ENCODE measurements at regions not wholly inside any gene's neighbourhood (a gene's known extent, or its start where the extent isn't known, plus 50 kb on each side); places are given as distances from the start of the nearest gene placed in this dataset.

DNA sequence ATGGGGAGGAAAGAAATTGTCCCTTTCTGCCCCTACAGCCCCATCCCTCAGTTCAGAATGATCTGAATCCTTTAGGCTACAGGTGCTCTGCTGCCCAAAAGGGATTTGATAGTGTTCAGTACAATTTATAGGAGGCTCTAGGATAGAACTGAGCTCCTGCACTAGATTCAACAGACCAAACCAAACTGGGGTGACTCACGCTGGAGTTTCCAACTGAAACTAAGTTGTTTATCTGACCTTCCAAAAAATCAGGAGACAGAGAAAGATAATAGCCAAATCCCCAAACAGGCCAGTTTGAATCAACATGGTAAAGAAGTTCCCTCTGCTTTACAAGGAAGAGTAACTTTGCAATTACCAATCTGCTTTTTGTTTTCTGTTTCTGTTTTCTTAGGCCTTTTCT is 72.7 kb upstream of the MBOAT2 start:
- no peaks in the 10 kb centered on the region for H3K36me3 ChIP-seq (ENCODE audit: insufficient read depth)
- H3K4me3 ChIP-seq (ENCODE audit: low read depth, low read length) = no peak overlapping the region
- no peak for DNase-seq (ENCODE audit: extremely low spot score)
- 48% methylated on average over 1 of the region's 1 CpG for WGBS
- H3K27ac ChIP-seq (ENCODE audit: low read depth) = no peak overlapping the region
- H3K4me1 ChIP-seq (ENCODE audit: insufficient read depth) = no peaks in the 10 kb centered on the region

- Histone ChIP-seq H3K27ac (ENCODE audit: low read depth) (no peak overlapping the region), H3K4me3 (ENCODE audit: low read depth, low read length) (no peak overlapping the region), H3K36me3 (ENCODE audit: insufficient read depth) (no peaks in the 10 kb centered on the region), H3K4me1 (ENCODE audit: insufficient read depth) (no peaks in the 10 kb centered on the region)
- 86% methylated on average over 6 of the region's 6 CpGs for WGBS
- no peak for DNase-seq (ENCODE audit: extremely low spot score)
Measured at GRCh38 chr2:9074930-9075329, 71.4 kb upstream of the MBOAT2 start.

DNA sequence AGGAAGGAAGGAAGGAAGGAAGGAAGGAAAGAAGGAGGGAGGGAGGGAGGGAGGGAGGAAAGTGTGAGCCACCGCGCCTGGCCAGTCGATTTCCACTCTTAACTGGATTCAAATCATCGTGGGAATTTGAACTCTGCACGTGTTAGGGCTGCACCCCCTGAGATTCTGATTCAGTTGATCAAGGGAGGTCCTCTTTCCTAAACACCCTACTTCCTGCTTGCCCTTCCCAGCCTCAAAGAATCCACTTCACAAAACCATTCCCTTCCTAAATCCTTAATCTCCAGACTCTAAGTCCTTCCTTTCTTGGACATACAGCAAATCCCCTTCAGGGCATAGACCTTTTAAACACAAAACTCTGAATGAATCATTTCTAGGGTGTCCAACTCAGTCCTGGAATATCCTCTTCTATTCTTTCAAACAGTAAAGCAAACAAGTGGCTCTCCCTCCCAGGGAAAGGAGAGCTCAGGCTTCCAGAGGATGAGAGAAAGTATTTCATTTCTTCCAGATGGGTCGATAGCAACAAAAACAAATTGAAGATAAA is 68.2 kb upstream of the MBOAT2 start:
- WGBS = 83% methylated on average over 6 of the region's 6 CpGs
- Histone ChIP-seq H3K27ac (ENCODE audit: low read depth) (no peak overlapping the region), H3K4me3 (ENCODE audit: low read depth, low read length) (no peak overlapping the region), H3K4me1 (ENCODE audit: insufficient read depth) (no peaks in the 10 kb centered on the region), H3K36me3 (ENCODE audit: insufficient read depth) (no peaks in the 10 kb centered on the region)
- no peak for DNase-seq (ENCODE audit: extremely low spot score)

DNA sequence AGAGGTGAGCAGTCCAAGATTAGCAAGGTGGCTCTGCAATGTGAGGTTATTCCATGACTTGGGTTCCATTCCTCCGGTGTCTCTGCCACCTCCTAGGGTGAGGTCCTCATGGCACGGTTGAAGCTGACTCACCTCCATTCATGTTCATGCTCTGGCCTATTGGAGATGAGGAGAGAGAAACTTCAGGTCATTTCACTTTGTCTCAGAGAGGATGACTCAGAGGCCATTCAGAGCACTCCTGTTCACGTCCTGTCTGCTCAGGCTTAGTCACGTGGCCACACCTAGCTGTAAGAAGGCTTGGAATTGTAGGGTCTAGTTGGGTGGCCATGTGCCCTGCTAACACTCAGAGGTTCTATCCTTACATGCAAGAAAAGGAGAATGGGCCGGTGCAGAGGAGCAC is 67.5 kb upstream of the MBOAT2 start:
- H3K4me1 ChIP-seq (ENCODE audit: insufficient read depth) = no peaks in the 10 kb centered on the region
- H3K27ac ChIP-seq (ENCODE audit: low read depth) = no peak overlapping the region
- H3K4me3 ChIP-seq (ENCODE audit: low read depth, low read length) = no peak overlapping the region
- DNase-seq (ENCODE audit: extremely low spot score) = no peak
- 82% methylated on average over 5 of the region's 5 CpGs for WGBS
- no peaks in the 10 kb centered on the region for H3K36me3 ChIP-seq (ENCODE audit: insufficient read depth)

GRCh38 chr2:9069543-9069942 is 66.1 kb upstream of the MBOAT2 start:
- H3K36me3 ChIP-seq (ENCODE audit: insufficient read depth) = no peaks in the 10 kb centered on the region
- no peak overlapping the region for H3K4me3 ChIP-seq (ENCODE audit: low read depth, low read length)
- WGBS = 83% methylated on average over 2 of the region's 2 CpGs
- H3K27ac ChIP-seq (ENCODE audit: low read depth) = no peak overlapping the region
- DNase-seq (ENCODE audit: extremely low spot score) = no peak
- no peaks in the 10 kb centered on the region for H3K4me1 ChIP-seq (ENCODE audit: insufficient read depth)

DNA sequence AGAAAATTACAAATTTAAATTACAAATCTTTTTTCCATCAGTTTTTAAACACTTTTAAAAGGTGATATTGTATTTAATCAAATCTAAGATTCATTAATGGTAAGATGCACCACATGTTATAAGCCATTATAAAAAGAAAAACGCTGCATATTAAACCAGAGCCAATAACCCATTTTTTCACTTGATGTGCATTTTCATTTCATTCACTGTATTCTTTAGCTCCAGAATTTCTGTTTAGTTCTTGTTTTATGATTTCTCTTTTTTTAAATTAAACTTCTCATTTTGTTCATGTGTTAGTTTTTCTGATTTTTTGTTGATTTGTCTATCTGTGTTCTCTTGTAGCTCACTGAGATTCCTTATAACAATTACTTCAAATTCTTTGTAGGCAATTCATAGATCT is 62.4 kb upstream of the MBOAT2 start:
- Histone ChIP-seq H3K27ac (ENCODE audit: low read depth) (no peak overlapping the region), H3K4me3 (ENCODE audit: low read depth, low read length) (no peak overlapping the region), H3K36me3 (ENCODE audit: insufficient read depth) (no peaks in the 10 kb centered on the region), H3K4me1 (ENCODE audit: insufficient read depth) (no peaks in the 10 kb centered on the region)
- WGBS = 88% methylated on average over 1 of the region's 1 CpG
- no peak for DNase-seq (ENCODE audit: extremely low spot score)

DNA sequence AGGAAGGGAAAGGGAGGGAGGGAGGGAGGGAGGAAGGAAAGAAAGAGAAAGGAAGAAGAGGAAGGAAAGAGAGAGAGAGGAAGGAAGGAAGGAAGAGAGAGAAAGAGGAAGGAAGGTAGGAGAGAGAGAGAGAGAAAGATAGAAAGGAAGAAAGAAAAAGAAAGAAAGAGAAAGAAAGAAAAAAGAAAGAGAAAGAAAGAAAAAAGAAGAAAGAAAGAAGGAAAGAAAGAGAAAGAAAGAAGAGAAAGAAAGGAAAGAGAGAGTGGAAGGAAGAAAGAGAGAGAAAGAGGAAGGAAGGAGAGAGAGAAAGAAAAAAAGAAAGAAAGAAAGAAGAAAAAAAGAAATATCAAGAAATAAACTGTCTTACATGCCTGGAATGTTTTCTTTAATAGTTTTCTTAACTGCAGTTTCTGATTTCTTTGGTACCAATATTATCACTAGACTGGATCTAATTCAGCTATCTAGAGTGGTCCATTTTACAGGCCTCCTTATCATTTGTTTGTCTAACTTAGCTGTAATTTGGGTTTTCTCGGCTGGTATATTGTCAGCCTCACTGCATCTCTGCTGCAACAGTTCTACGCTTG is 59.6 kb upstream of the MBOAT2 start:
- 34% methylated on average over 2 of the region's 2 CpGs for WGBS
- H3K27ac ChIP-seq (ENCODE audit: low read depth) = no peak overlapping the region
- H3K36me3 ChIP-seq (ENCODE audit: insufficient read depth) = no peaks in the 10 kb centered on the region
- H3K4me1 ChIP-seq (ENCODE audit: insufficient read depth) = no peaks in the 10 kb centered on the region
- no peak for DNase-seq (ENCODE audit: extremely low spot score)
- H3K4me3 ChIP-seq (ENCODE audit: low read depth, low read length) = no peak overlapping the region

DNA sequence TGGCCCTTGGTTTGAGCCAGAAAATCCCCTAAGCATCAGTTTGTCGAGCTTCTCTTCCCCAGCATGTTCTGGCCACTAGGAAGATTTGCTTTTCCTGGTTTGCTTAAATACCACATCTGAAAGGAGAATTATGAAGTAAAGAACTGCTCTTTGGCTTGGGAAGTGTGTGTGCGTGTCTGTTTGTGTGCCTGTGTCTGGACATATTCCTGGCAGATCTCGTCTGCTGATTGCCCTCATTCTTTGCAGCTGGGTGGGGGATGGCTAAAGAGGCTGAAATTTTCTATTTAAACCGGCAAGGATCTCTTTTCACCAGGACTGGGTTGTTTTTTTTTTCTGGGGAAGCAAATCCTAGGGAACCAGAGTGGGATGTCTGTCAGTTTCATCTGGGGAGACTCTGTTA is 57.3 kb upstream of the MBOAT2 start:
- H3K4me3 ChIP-seq (ENCODE audit: low read depth, low read length) = no peak overlapping the region
- H3K27ac ChIP-seq (ENCODE audit: low read depth) = no peak overlapping the region
- 73% methylated on average over 4 of the region's 4 CpGs for WGBS
- no peaks in the 10 kb centered on the region for H3K4me1 ChIP-seq (ENCODE audit: insufficient read depth)
- no peaks in the 10 kb centered on the region for H3K36me3 ChIP-seq (ENCODE audit: insufficient read depth)
- no peak for DNase-seq (ENCODE audit: extremely low spot score)

DNA sequence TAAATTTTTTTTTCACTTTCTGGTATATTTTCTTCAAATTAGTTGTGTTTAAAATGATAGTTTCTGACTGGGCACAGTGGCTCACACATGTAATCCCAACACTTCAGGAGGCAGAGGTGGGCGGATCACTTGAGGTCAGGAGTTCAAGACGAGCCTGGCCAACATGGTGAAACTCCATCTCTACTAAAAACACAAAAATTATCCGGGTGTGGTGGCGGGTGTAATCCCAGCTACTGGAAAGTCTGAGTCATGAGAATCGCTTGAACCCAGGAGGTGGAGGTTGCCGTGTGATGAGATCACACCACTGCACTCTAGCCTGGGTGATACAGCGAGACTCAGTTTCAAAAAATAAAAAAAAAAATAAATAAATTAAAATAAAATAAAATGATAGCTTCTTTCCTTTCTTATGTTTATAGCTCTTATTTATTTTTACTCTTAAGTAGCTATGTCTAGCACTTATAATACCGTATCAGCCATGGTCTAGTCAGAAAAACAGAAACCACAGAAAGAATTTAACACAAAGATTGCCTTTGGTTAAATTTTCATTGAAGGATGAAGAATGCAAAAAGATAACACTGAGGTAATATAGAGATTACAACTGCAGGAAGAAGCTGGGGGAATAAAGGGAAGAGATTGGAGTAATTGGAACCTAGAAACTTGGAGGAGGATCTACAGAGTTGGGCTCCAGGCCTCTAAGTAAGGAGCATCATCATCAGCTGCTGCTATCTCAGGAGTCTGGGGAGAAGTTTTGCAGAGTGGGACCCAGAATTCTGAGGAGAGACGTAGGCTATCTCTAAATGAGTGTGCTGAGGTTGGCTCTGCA is 54.7 kb upstream of the MBOAT2 start:
- H3K27ac ChIP-seq (ENCODE audit: low read depth) = no peak overlapping the region
- DNase-seq (ENCODE audit: extremely low spot score) = no peak
- H3K4me1 ChIP-seq (ENCODE audit: insufficient read depth) = no peaks in the 10 kb centered on the region
- no peak overlapping the region for H3K4me3 ChIP-seq (ENCODE audit: low read depth, low read length)
- WGBS = 77% methylated on average over 9 of the region's 9 CpGs
- no peaks in the 10 kb centered on the region for H3K36me3 ChIP-seq (ENCODE audit: insufficient read depth)

GRCh38 chr2:9055471-9055870 is 52.0 kb upstream of the MBOAT2 start:
- DNase-seq (ENCODE audit: extremely low spot score) = no peak
- WGBS = 87% methylated on average over 4 of the region's 4 CpGs
- H3K4me3 ChIP-seq (ENCODE audit: low read depth, low read length) = no peak overlapping the region
- no peaks in the 10 kb centered on the region for H3K4me1 ChIP-seq (ENCODE audit: insufficient read depth)
- no peak overlapping the region for H3K27ac ChIP-seq (ENCODE audit: low read depth)
- H3K36me3 ChIP-seq (ENCODE audit: insufficient read depth) = no peaks in the 10 kb centered on the region

GRCh38 chr2:9053534-9053931 is 50.0 kb upstream of the MBOAT2 start:
- WGBS = 84% methylated on average over 2 of the region's 2 CpGs
- no peak for DNase-seq (ENCODE audit: extremely low spot score)
- Histone ChIP-seq H3K4me1 (ENCODE audit: insufficient read depth) (no peaks in the 10 kb centered on the region), H3K4me3 (ENCODE audit: low read depth, low read length) (no peak overlapping the region), H3K27ac (ENCODE audit: low read depth) (no peak overlapping the region), H3K36me3 (ENCODE audit: insufficient read depth) (no peaks in the 10 kb centered on the region)

Data from urinary bladder (tissue), 3 donors.